Neuron (in vitro differentiated cells): ENCODE measurements at regions not wholly inside any gene's neighbourhood (a gene's known extent, or its start where the extent isn't known, plus 50 kb on each side); places are given as distances from the start of the nearest gene placed in this dataset.
"Not testable (repeated sequence)": the region's sequence is repeated elsewhere in the genome, so short reads cannot be mapped to it uniquely, and the experiment has no call there.

Source experiments
- H2AFZ ChIP-seq: one replicate; pipeline ENCODE4 v1.6.1; 2013; ENCODE audit warnings: low read depth, mild to moderate bottlenecking, inconsistent platforms, low read length, moderate library complexity
- H3K27me3 ChIP-seq: one replicate; pipeline ENCODE4 v1.6.1; 2013; ENCODE audit warnings: low read length; ENCODE audit not compliant: insufficient read depth
- H3K36me3 ChIP-seq: one replicate; pipeline ENCODE4 v1.6.1; 2013; ENCODE audit warnings: low read length; ENCODE audit not compliant: insufficient read depth
- H3K4me1 ChIP-seq: one replicate; pipeline ENCODE4 v1.6.1; 2013; ENCODE audit warnings: low read length; ENCODE audit not compliant: insufficient read depth
- H3K4me3 ChIP-seq: 2 replicates; pipeline ENCODE4 v1.5.1; 2013; ENCODE audit warnings: mild to moderate bottlenecking, low read length, moderate library complexity
- H3K9me3 ChIP-seq: one replicate; pipeline ENCODE4 v1.6.1; 2013; ENCODE audit warnings: low read length

DNA sequence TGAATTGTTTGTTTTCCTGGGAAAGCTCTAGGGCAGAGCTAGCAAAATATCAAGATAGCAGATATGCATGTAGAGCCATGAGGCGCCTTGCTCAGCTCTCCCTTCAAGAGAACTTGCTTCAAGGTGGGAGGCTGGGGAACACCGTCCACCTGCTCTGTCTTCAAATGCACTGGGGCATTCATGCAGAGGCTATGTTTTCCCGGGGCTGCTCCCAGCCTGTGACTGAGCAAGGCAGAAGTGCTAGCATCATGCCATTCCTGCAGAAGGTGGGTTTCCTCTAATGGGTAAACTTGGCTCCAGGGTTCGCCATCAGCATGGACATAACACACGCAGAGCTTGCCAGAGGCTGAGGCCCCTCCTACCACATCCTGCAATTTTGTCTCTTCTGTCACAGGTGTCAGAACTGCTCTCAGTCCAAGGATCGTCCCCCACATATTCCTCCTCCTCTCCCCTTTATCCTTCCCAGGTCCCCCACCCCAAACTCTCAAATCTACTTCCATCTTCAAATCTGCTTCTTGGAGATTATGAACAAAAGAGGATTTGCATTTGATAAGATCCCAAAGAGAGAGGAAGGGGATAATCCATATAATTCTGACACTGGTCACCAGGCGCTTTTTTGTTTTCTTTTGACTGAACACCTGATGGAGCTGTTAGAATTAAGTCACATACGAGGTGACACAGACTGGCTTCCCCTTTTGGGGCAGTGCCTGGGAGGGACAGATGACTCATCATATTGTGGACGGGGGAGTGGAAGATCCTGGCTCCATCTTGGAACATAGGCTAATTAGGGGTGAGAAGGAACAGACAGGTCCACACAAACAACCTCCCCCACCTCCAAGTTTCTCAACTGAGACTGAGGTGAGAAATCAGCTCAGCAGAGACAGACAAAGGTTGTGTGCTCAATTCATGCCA lies 85.0 kb upstream of the TAF11L2 start:
- Histone ChIP-seq H3K36me3 (no peaks in the 10 kb centered on the region), H3K9me3 (no peaks in the 10 kb centered on the region), H3K4me1 (peaks cover 10% of the 10 kb centered on the region), H3K27me3 (no peaks in the 10 kb centered on the region), H3K4me3 (no peak overlapping the region), H2AFZ (no peak overlapping the region)

DNA sequence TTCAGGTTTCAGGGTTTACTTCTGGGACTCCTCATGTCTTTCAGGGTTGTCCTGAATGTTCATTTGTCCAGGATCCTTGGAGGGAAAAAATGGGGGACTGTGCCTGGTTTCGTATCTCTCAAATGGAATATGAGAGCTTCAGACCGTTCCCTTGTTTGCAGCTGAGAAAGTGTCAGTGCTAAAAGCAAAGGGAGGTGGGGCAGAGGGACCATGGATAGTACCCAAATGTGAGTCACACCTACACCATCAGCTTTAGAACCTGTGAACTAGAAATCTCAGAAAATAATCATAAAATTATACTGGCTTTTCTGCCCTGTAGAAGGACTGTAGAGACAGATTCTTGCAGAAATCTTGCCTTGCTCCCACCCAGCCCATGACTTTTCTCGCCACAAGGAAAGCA lies 84.3 kb upstream of the TAF11L2 start:
- peak overlapping the region; percentile 44 for H2AFZ ChIP-seq
- H3K4me3 ChIP-seq = no peak overlapping the region

DNA sequence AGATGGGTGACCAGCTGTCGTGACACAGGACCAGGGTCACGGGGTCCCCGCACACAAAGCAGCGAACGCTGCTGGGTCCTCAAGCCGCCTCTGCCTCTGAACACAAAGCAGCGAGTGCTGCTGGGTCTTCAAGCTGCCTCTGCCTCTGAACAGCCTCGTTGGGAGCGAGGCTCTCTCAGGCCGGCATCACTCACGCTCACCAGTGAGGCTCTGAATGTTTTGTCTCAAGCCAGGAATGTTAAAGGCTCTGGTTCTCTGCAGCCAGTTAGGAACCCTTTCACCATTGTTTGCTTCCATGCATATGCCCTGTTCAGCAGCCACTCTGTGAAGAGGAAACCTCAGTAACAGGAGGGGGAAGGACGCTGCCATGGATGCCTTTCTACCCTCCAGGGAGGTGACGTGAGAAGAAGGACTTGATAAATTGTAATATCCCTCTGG lies 82.7 kb upstream of the TAF11L2 start:
- H2AFZ ChIP-seq = peak overlapping the region; percentile 63
- peaks cover 10% of the 10 kb centered on the region for H3K4me1 ChIP-seq
- H3K9me3 ChIP-seq = no peaks in the 10 kb centered on the region
- no peaks in the 10 kb centered on the region for H3K36me3 ChIP-seq
- H3K27me3 ChIP-seq = no peaks in the 10 kb centered on the region
- H3K4me3 ChIP-seq = peak overlapping the region; percentile 37

More for the DNA sequence above, 84.3 kb upstream of the TAF11L2 start:
- Histone ChIP-seq H3K36me3 (no peaks in the 10 kb centered on the region), H3K27me3 (no peaks in the 10 kb centered on the region), H3K4me1 (peaks cover 10% of the 10 kb centered on the region), H3K9me3 (no peaks in the 10 kb centered on the region)

DNA sequence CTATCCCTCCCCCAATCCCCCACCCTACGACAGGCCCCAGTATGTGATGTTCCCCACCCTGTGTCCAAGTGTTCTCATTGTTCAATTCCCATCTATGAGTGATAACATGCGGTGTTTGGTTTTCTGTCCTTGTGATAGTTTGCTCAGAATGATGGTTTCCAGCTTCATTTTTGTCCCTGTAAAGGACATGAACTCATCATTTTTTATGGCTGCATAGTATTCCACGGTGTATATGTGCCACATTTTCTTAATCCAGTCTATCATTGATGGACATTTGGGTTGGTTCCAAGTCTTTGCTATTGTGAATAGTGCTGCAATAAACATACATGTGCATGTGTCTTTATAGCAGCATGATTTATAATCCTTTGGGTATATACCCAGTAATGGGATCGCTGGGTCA lies 81.7 kb upstream of the TAF11L2 start:
- H3K4me3 ChIP-seq, H3K27me3 ChIP-seq, H3K9me3 ChIP-seq, H2AFZ ChIP-seq, H3K4me1 ChIP-seq, H3K36me3 ChIP-seq: not testable (repeated sequence)

DNA sequence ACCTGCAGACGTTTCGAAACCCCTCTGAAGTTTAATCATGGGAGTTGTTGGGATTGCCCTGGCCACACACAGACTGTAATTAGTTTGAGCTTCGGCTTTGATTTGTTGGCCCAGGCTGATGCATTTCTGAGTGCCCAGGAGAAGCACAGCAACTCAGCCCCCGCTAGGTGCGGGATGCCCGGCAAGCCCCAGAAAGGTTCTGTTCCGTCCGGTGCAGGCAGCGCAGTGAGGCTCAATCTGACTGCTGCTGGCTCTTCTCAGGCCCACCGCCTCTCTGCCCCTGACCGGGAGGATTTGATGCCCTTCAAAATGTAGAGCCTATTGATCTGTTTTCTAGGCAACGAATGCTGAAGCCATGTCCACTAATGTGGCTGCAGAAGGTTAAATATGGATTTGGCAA lies 73.4 kb upstream of the TAF11L2 start:
- Histone ChIP-seq H3K27me3 (no peaks in the 10 kb centered on the region), H2AFZ (no peak overlapping the region), H3K4me1 (no peaks in the 10 kb centered on the region), H3K4me3 (no peak overlapping the region), H3K36me3 (no peaks in the 10 kb centered on the region), H3K9me3 (no peaks in the 10 kb centered on the region)

DNA sequence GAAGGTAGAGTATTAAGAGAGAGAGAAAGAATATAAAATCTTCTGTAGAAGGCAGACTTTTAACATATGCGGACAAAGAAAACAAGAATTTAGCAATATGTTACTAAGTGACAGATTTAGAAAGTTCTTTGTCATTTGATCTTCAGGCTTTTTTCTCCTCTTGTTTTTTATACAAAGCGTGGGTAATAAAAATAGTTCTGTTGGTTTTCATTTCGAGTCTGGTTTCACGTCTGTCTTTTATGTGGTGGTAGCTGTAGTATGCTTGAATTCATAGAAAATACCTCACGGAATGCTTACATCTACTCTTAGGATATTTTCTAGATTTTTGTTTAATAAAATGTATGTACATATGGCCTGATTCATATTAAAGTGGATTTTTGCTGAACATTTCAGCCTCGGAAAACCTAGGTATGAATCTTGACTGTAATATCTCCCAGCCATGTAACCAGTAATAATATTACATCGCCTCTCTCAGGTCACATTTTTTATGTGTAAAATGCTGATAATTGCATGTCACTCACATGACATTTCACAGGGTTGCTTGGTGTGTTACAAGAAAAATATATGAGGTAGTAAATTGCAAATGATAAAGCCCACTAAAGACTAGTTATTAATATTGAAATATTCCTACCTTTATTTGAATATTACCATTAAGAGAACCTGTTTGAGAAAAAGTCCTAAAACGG lies 72.5 kb upstream of the TAF11L2 start:
- Histone ChIP-seq H3K9me3 (no peaks in the 10 kb centered on the region), H3K4me3 (no peak overlapping the region), H3K4me1 (no peaks in the 10 kb centered on the region), H3K27me3 (no peaks in the 10 kb centered on the region), H2AFZ (no peak overlapping the region), H3K36me3 (no peaks in the 10 kb centered on the region)

DNA sequence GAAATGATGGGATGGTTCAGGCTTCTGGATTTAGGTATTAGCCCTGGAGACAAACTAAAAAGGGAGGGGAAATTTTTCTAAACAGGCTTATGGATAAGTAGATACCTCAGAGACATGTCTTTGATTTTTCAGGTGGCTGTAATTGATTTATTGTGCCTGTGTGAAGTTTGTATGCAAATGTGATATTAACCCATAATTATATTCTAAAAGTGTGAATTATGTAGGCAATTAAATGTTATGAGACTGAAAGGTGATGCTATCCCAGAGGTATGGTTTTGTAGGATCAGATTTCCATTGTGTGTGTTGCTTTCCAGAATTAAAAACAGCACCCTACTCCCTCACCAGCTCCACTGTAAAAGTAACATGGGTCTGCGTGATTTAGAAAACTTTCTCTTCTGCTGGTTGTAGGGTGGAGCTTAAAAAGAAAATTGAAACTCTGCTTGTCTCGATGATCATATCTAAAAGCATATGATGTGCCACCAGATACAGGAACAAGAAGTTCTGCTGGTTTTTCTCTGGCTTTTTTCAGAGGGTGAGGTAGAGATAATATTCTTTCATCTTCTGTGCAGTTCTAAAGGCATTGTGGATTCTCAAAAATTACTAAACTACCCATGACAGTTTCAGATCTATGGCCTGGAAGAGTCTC lies 71.8 kb upstream of the TAF11L2 start:
- Histone ChIP-seq H3K9me3 (no peaks in the 10 kb centered on the region), H3K36me3 (no peaks in the 10 kb centered on the region), H2AFZ (no peak overlapping the region), H3K4me1 (no peaks in the 10 kb centered on the region), H3K27me3 (no peaks in the 10 kb centered on the region), H3K4me3 (no peak overlapping the region)

DNA sequence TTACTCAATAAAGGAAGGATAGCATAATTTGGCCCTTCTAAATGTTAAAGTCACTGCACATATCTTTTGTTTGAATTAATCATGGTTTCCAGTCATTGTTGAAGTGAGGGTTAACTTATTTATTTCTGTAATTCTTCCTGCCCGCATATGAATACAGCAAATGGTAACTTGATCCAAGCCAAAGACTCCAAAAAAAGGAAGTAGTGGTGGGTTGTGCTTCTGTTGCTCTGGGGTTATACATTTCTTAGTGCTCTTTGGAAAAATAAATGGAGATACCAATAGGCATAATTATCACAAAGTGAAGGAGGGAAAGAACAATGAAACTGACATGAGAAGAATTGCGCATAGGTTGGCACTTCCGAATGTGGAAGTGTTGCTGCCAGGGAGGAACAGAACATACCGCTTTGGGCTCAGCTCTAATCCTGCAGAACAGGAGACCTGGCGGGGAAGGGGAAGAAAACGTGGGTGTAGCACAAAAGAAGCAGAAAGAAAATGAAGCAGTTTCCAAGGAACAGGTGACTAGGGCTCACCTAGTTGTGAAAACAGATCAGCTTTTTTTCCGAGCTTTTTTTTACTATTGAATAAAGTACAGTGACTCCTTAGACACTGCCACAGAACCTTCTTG lies 69.7 kb upstream of the TAF11L2 start:
- H3K9me3 ChIP-seq = no peaks in the 10 kb centered on the region
- H3K4me1 ChIP-seq = no peaks in the 10 kb centered on the region
- H3K36me3 ChIP-seq = no peaks in the 10 kb centered on the region
- H3K4me3 ChIP-seq = no peak overlapping the region
- no peak overlapping the region for H2AFZ ChIP-seq
- H3K27me3 ChIP-seq = no peaks in the 10 kb centered on the region

DNA sequence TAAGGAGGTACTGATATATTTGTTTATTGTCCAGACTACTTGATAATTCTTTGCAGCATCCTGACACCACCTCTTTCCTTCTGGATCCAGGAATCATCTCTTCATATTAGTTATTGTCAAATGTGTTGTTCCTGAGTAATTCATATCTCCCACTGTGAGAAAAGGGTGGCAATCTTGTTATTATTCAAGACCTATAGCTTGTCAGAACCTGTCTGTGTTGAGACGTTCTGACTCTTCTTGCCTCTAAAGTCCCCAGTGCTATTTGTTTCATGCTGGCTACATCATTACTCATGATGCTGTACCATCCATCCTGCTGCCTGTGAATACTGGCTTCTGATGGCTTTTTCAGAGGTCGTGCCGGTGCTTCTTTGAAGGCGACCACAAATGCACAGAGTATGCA lies 68.7 kb upstream of the TAF11L2 start:
- no peaks in the 10 kb centered on the region for H3K4me1 ChIP-seq
- H2AFZ ChIP-seq = no peak overlapping the region
- H3K9me3 ChIP-seq = no peaks in the 10 kb centered on the region
- no peaks in the 10 kb centered on the region for H3K36me3 ChIP-seq
- H3K4me3 ChIP-seq = no peak overlapping the region
- H3K27me3 ChIP-seq = no peaks in the 10 kb centered on the region

DNA sequence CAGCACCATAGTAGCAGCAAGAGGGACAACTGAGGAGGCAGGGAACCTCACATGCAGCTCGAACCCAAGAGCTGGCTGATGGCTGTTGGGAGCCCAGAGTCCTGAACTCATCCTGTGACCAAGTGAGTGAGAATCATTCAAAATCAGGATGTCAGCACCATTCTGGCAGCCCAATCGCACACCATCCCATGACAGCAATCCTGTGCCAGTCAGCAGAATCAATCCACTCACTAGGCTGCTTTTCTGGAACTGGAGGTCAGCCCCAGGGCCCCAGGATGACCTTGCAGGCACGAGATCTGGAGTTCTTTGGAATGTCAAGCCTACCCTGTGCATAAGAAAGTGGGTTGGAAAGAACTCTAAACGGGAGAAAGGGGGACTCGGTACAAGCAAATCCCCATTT lies 67.8 kb upstream of the TAF11L2 start:
- H3K36me3 ChIP-seq = no peaks in the 10 kb centered on the region
- no peaks in the 10 kb centered on the region for H3K9me3 ChIP-seq
- H3K4me3 ChIP-seq = no peak overlapping the region
- H3K4me1 ChIP-seq = no peaks in the 10 kb centered on the region
- no peak overlapping the region for H2AFZ ChIP-seq
- H3K27me3 ChIP-seq = no peaks in the 10 kb centered on the region

DNA sequence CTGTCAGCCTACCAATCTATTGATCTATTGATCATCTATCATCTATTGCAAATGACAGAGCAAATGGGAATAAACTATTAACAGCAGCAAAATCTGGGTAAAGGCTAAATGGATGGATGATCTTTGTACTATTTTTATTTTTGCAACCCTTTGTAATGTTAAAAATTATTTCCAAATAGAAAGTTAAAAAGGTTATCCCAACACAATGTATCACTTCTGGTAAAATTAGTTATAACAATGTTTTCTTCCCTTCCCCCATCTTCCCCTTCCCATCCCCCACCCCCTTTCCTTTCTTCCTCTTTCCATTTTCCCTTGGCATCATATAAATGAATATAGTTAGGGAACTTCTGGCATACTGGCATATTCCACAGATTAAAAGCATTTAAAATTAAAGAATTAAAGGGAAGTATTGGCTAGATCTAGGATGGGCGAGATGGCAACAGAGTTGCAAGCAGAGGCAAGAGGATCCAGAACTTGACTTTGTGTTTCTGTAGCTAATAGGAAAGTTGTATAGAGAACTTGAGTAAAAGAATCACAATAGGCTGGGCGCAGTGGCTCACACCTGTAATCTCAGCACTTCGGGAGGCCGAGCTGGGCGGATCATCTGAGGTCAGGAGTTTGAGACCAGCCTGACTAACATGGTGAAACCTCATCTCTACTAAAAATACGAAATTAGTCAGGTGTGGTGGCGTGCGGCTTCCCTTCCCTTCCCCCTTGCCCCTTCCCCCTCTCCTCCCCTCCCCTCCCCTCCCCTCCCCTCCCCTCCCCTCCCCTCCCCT lies 66.6 kb upstream of the TAF11L2 start:
- no peak overlapping the region for H3K4me3 ChIP-seq
- H3K9me3 ChIP-seq = no peaks in the 10 kb centered on the region
- H3K27me3 ChIP-seq = no peaks in the 10 kb centered on the region
- H3K36me3 ChIP-seq = no peaks in the 10 kb centered on the region
- H2AFZ ChIP-seq = no peak overlapping the region
- H3K4me1 ChIP-seq = no peaks in the 10 kb centered on the region

DNA sequence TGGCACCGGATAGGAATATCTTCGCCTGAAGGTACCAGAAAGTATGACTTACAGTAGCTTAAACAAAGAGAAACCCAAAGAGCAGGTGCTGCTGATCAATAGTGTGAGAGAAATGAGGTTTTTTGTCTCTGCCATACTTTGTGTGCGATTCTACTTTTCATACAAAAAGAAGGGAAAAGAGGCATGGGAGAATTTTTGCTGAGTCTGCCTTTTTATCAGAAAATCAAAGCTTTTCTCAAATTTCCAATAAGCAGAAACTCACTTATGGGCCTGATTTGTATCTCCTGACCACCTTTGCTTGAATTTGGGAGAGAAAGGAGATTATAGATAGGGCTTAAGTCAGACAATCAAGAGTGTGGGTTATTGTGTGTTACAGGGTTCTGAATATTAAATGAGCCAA lies 65.5 kb upstream of the TAF11L2 start:
- H3K9me3 ChIP-seq = no peaks in the 10 kb centered on the region
- no peak overlapping the region for H2AFZ ChIP-seq
- no peaks in the 10 kb centered on the region for H3K4me1 ChIP-seq
- no peak overlapping the region for H3K4me3 ChIP-seq
- H3K36me3 ChIP-seq = no peaks in the 10 kb centered on the region
- no peaks in the 10 kb centered on the region for H3K27me3 ChIP-seq
